ENCODE measurements at regions not wholly inside any gene's neighbourhood (a gene's known extent, or its start where the extent isn't known, plus 50 kb on each side); places are given as distances from the start of the nearest gene placed in this dataset.
A peak's percentile ranks its signal among the peaks of the same experiment; 100 is the strongest.

DNA sequence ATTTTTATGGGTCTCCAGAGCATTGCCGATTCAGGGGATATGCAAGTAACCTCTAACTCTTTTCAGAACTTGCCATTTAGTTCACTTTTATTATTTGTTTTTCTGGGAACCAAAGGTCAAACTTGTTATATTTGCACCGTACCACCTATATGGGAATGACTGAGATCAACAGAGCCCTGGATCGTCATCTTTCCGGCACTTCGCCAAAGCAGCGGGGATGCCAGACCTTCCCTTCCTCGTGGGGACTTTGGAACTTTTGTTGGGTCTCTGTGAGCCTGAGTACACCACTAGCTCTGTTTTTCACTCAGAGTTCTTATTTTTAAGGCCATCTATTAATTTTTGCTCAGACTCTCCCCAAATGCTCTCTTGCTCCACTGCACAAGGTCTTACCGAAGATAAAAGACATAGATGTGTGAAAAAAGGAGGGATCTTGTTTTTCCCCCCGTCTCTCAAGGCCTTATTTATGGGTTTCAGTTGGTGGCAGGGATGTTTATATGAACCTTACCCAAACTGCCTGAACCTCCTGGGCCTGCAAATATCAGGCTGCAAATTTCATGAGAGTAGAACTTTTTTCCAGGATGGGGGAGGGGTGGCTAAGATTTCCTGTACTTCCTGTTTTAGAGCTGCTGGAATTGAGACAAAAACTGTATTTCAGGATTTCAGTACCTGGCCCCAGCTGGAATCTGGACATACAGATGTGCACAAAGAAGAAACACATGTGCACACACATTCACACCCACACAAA, 350.3 kb downstream of the HRH4 start:
- no peaks in the 10 kb centered on the region for H3K36me3 ChIP-seq (ENCODE audit: control insufficient read depth, insufficient read depth, low read length)
- TF ChIP-seq CTCF (IDR thresholded peaks at IDR 0.05; ENCODE audit: insufficient read depth, low read length, severe bottlenecking), result no peak
- H3K4me3 ChIP-seq (ENCODE audit: low read depth, low read length), result no peak overlapping the region
- no peak for FAIRE-seq
- no peak for DNase-seq (ENCODE audit: low read depth)
- no peaks in the 10 kb centered on the region for H3K27me3 ChIP-seq (ENCODE audit: control insufficient read depth, insufficient read depth, low read length)

DNA sequence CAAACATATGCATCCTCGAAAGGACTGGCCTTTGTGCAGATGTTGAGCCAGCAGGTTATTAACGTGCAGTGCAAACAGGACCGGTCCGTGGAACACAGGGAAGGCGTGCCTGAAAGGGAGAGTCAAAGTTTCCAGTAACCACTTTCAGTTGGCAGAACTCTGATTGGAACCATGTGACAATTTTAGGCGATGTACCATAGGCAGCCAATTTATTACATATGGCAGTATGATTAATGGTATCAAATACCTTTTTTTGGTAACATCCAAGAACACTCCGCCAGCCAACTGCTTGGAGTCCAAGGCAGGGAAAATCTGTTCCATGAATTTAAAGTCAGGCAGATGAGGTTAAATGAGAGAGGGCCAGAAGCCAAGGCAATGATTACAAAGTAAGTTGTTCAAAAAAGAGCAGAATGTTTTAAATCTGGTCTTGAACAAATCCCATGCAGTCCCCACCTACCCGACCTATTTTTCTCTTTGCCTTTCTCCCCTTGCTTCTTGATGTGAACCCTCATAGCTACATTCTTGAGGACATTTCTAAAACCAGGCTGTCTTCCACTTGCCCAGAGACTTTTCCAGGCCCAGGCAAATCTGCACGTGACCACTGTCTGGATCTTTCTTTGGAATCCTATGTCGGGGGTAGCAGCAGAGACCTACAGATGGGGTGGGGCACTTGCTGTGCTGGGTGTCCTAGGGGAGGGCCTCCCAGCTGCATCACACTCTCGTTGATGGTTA, 351.7 kb downstream of the HRH4 start:
- DNase-seq (ENCODE audit: low read depth), result no peak
- FAIRE-seq, result peak; percentile 13
- Histone ChIP-seq H3K4me3 (ENCODE audit: low read depth, low read length) (no peak overlapping the region), H3K36me3 (ENCODE audit: control insufficient read depth, insufficient read depth, low read length) (no peaks in the 10 kb centered on the region), H3K27me3 (ENCODE audit: control insufficient read depth, insufficient read depth, low read length) (no peaks in the 10 kb centered on the region)
- TF ChIP-seq CTCF (IDR thresholded peaks at IDR 0.05; ENCODE audit: insufficient read depth, low read length, severe bottlenecking), result no peak

- TF ChIP-seq CTCF (IDR thresholded peaks at IDR 0.05; ENCODE audit: insufficient read depth, low read length, severe bottlenecking), result no peak
- H3K4me3 ChIP-seq (ENCODE audit: low read depth, low read length), result no peak overlapping the region
- FAIRE-seq, result no peak
These were observed 354.1 kb downstream of the HRH4 start for GRCh38 chr18:24814521-24814920.

GRCh38 chr18:24817150-24817549, 356.7 kb downstream of the HRH4 start:
- Histone ChIP-seq H3K4me3 (ENCODE audit: low read depth, low read length) (no peak overlapping the region), H3K27me3 (ENCODE audit: control insufficient read depth, insufficient read depth, low read length) (no peaks in the 10 kb centered on the region), H3K36me3 (ENCODE audit: control insufficient read depth, insufficient read depth, low read length) (no peaks in the 10 kb centered on the region)
- FAIRE-seq, result no peak
- TF ChIP-seq CTCF (IDR thresholded peaks at IDR 0.05; ENCODE audit: insufficient read depth, low read length, severe bottlenecking), result no peak
- DNase-seq (ENCODE audit: low read depth), result no peak

More at GRCh38 chr18:24814521-24814920, 354.1 kb downstream of the HRH4 start:
- H3K36me3 ChIP-seq (ENCODE audit: control insufficient read depth, insufficient read depth, low read length), result no peaks in the 10 kb centered on the region
- H3K27me3 ChIP-seq (ENCODE audit: control insufficient read depth, insufficient read depth, low read length), result no peaks in the 10 kb centered on the region
- DNase-seq (ENCODE audit: low read depth), result no peak

GRCh38 chr18:24817587-24818371, 357.3 kb downstream of the HRH4 start:
- FAIRE-seq (no peak), DNase-seq (ENCODE audit: low read depth) (no peak)
- no peaks in the 10 kb centered on the region for H3K36me3 ChIP-seq (ENCODE audit: control insufficient read depth, insufficient read depth, low read length)
- TF ChIP-seq CTCF (IDR thresholded peaks at IDR 0.05; ENCODE audit: insufficient read depth, low read length, severe bottlenecking), result no peak
- H3K4me3 ChIP-seq (ENCODE audit: low read depth, low read length), result no peak overlapping the region
- H3K27me3 ChIP-seq (ENCODE audit: control insufficient read depth, insufficient read depth, low read length), result no peaks in the 10 kb centered on the region
